ENCODE measurements at regions not wholly inside any gene's neighbourhood (a gene's known extent, or its start where the extent isn't known, plus 50 kb on each side); places are given as distances from the start of the nearest gene placed in this dataset.

DNA sequence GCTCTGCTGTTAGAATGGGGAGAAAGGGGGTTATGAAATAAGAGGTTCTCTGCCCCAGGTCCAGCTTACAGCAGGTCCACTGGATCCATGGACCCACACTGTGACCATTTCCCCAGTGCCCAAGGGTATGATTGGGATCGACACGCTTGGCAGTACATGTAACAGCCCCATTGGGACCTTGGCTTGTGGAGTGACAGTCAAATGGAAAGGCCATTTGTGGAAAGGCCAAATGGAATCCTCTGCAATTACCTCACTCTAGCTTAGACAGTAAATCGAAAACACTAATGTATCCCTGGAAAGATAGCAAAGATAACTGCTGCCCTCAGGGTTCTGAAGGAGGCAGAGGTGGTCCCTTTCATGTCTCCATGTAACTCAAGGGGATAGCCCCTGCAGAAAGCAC is 109.1 kb downstream of the MINAR1 start:
- Histone ChIP-seq H4K5ac (ENCODE audit: insufficient read length, low read depth, low read length) (no peak overlapping the region), H3K4ac (replicated peaks; ENCODE audit: insufficient read length, low read depth, low read length) (no peak overlapping the region), H4K20me1 (replicated peaks in 1 of 2; ENCODE audit: control insufficient read depth in 1 of 2, insufficient read depth in 2 of 2, low read length in 2 of 2) (no peaks in the 10 kb centered on the region), H3K27ac (ENCODE audit: low read depth, low read length) (no peak overlapping the region), H2BK20ac (ENCODE audit: low read length) (no peak overlapping the region), H3K9ac (replicated peaks in 1 of 4; ENCODE audit: extremely low read depth in 1 of 4, low read depth in 3 of 4, low read length in 3 of 4) (no peak overlapping the region), H3K4me2 (ENCODE audit: insufficient read depth in 1 of 2, low read depth in 2 of 2, low read length in 2 of 2) (no peak overlapping the region), H4K8ac (ENCODE audit: extremely low read depth, insufficient read depth, low read length) (no peak overlapping the region), H2AFZ (ENCODE audit: low read length) (no peak overlapping the region), H3K9me3 (ENCODE audit: insufficient read depth in 2 of 2, low read depth in 1 of 2, low read length in 1 of 2) (no peaks in the 10 kb centered on the region), H2BK5ac (ENCODE audit: low read depth, low read length) (no peak overlapping the region), H3K23ac (ENCODE audit: insufficient read length) (no peak overlapping the region), H3K79me1 (ENCODE audit: low read depth, low read length) (no peaks in the 10 kb centered on the region), H2BK120ac (replicated peaks; ENCODE audit: low read depth, low read length) (no peak overlapping the region), H3K23me2 (ENCODE audit: low read depth, low read length) (no peaks in the 10 kb centered on the region), H3K14ac (ENCODE audit: insufficient read length) (no peak overlapping the region), H2AK5ac (ENCODE audit: low read depth, low read length) (no peak overlapping the region), H2BK15ac (ENCODE audit: low read length) (no peak overlapping the region), H3K18ac (ENCODE audit: extremely low read depth, low read length) (no peak overlapping the region), H4K91ac (replicated peaks; ENCODE audit: insufficient read length, low read length) (no peak overlapping the region), H3K36me3 (ENCODE audit: control insufficient read depth in 2 of 4, insufficient read depth in 4 of 4, low read length in 3 of 4) (no peaks in the 10 kb centered on the region), H2BK12ac (ENCODE audit: low read depth, low read length) (no peak overlapping the region), H3K4me3 (ENCODE audit: extremely low read depth in 1 of 4, insufficient read depth in 2 of 4, low read depth in 3 of 4, low read length in 4 of 4) (no peak overlapping the region), H3K56ac (replicated peaks; ENCODE audit: insufficient read length, low read depth, low read length) (no peak overlapping the region), H3K79me2 (ENCODE audit: control insufficient read depth in 1 of 2, insufficient read depth in 2 of 2, low read length in 2 of 2) (no peaks in the 10 kb centered on the region), H3K27me3 (replicated peaks in 1 of 4; ENCODE audit: control insufficient read depth in 3 of 4, extremely low read depth in 1 of 4, insufficient read depth in 3 of 4, low read length in 3 of 4) (no peaks in the 10 kb centered on the region), H3K4me1 (replicated peaks in 1 of 4; ENCODE audit: control insufficient read depth in 3 of 4, insufficient read depth in 4 of 4, low read length in 3 of 4) (no peaks in the 10 kb centered on the region)
- WGBS, 2 experiments (ENCODE audit: extremely low coverage in 1 of 2, insufficient coverage in 1 of 2, insufficient read length in 1 of 2, insufficient replicate concordance in 2 of 2, low coverage in 1 of 2, low lambda C conversion rate in 2 of 2, missing lambda C conversion rate in 1 of 2) = 87% methylated on average over 3 of the region's 3 CpGs; no CpG with 5 or more reads in 1 of the 2 experiments
- ChIA-PET CTCF (ENCODE audit: partially characterized antibody) (interaction anchor here (0.8 to 1.6 kb wide), 5 partner anchors 9 to 186 kb away, joined by 3 to 4 read pairs (median 3); no protein-coding TSS in a partner anchor), POLR2A (ENCODE audit: partially characterized antibody) (no interaction called here)
- TF ChIP-seq RFX5 (IDR thresholded peaks at IDR 0.05; ENCODE audit: borderline replicate concordance, low read depth, low read length) (no peak), SRF (IDR thresholded peaks at IDR 0.05; ENCODE audit: low read depth, low read length) (no peak), MAFK (IDR thresholded peaks at IDR 0.05; ENCODE audit: low read depth, low read length) (no peak), CBX5 (IDR thresholded peaks at IDR 0.05; ENCODE audit: low read depth, low read length) (no peak), GTF2F1 (IDR thresholded peaks at IDR 0.05; ENCODE audit: borderline replicate concordance, low read depth, low read length) (no peak), JUN (IDR thresholded peaks at IDR 0.05; ENCODE audit: low read depth, low read length) (no peak)
- TF ChIP-seq, protein P1, sequence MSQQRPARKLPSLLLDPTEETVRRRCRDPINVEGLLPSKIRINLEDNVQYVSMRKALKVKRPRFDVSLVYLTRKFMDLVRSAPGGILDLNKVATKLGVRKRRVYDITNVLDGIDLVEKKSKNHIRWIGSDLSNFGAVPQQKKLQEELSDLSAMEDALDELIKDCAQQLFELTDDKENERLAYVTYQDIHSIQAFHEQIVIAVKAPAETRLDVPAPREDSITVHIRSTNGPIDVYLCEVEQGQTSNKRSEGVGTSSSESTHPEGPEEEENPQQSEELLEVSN (IDR thresholded peaks at IDR 0.05) = no peak
- DNase-seq (ENCODE audit: low read depth in 1 of 2, low spot score in 2 of 2) = no peak
- FAIRE-seq = no peak

Measured in H1 (cell line).